Right lobe of liver (tissue), 6 donors: ENCODE measurements at regions not wholly inside any gene's neighbourhood (a gene's known extent, or its start where the extent isn't known, plus 50 kb on each side); places are given as distances from the start of the nearest gene placed in this dataset.

Experiments used
- ATAC-seq, 4 donors: fragments of 200-7000 bp; cut with Tn5 transposase; one replicate each; pipeline ENCODE4 v1.9.1; 2020; ENCODE audit warnings: mild to moderate bottlenecking in 4 of 4, moderate library complexity in 4 of 4
- DNase-seq, 3 donors: peaks; one replicate each; pipeline ENCODE4 v3.0.0-alpha.2; 2020
- H3K27ac ChIP-seq, 3 donors: fragments of 200-600 bp; one replicate each; pipeline ENCODE4 v1.8.0; 2022
- H3K27me3 ChIP-seq, 2 donors: fragments of 200-600 bp; one replicate each; pipeline ENCODE4 v1.8.0; 2022
- H3K36me3 ChIP-seq, 4 donors: fragments of 200-600 bp; sonication (generic) in 1 of 4; one replicate each; pipeline versions ENCODE4 v1.5.1 to v1.8.0; 2017 to 2022; ENCODE audit warnings: control low read depth in 1 of 4
- H3K4me1 ChIP-seq, 4 donors: fragments of 200-600 bp; sonication (generic) in 1 of 4; one replicate each; pipeline versions ENCODE4 v1.5.1 to v1.8.0; 2017 to 2022; ENCODE audit warnings: control low read depth in 1 of 4
- H3K4me3 ChIP-seq, 3 donors: fragments of 200-600 bp; one replicate each; pipeline ENCODE4 v1.8.0; 2022
- H3K9me3 ChIP-seq, 4 donors: fragments of 200-600 bp; sonication (generic) in 1 of 4; one replicate each; pipeline versions ENCODE4 v1.5.1 to v1.8.0; 2017 to 2022; ENCODE audit warnings: control low read depth in 1 of 4
- CTCF ChIP-seq, 4 donors: fragments of 200-600 bp in 3 of 4; fragments of 450-650 bp in 1 of 4; IDR thresholded peaks; one replicate each; pipeline versions ENCODE4 v1.5.1 to v1.8.0; 2016 to 2022; ENCODE audit warnings: antibody characterized with exemption in 4 of 4, mild to moderate bottlenecking in 2 of 4
- POLR2A ChIP-seq: fragments of 450-650 bp; IDR thresholded peaks from one replicate; pipeline ENCODE4 v1.6.1; 2017; ENCODE audit warnings: antibody characterized with exemption, mild to moderate bottlenecking
- WGBS: methylation state at CpG from one replicate; pipeline ENCODE4 v1.1.6; 2018; ENCODE audit warnings: low coverage, low lambda C conversion rate; ENCODE audit not compliant: insufficient coverage; ENCODE audit errors: missing lambda C conversion rate; 5-methylcytosine and 5-hydroxymethylcytosine counted together
- intact Hi-C, 2 donors: fragments of 100-400 bp; cut with DNase I; formaldehyde crosslinking; loops; one replicate each; pipeline versions ENCODE4 v1.11.2 to v1.14.1; 2022
- donor health status: DM: no; HTN: yes; CAD: no.
- donor health status: DM: no; HTN: no; CAD: no.
- donor health status: DM: no; HTN: no; CAD: no.
- donor health status: DM: no; HTN: yes; CAD: no.
- donor health status: DM: no; HTN: yes; CAD: no.

- intact Hi-C loops = no loop called here
- Histone ChIP-seq H3K4me1 (no peaks in the 10 kb centered on the region), H3K4me3 (no peak overlapping the region), H3K9me3 (no peaks in the 10 kb centered on the region), H3K27ac (no peak overlapping the region), H3K27me3 (no peaks in the 10 kb centered on the region), H3K36me3 (no peaks in the 10 kb centered on the region)
- WGBS = 87% methylated on average over 3 of the region's 4 CpGs
- ATAC-seq (no peak), DNase-seq (no peak)
- TF ChIP-seq POLR2A (no peak), CTCF (IDR thresholded peaks at IDR 0.05) (no peak)
Measured at GRCh38 chr9:89724659-89725058, 119.8 kb downstream of the GADD45G start.

GRCh38 chr9:89725271-89725670 lies 120.5 kb downstream of the GADD45G start:
- no CpG with 5 or more reads among the region's 1 CpG for WGBS
- Histone ChIP-seq H3K4me3 (no peak overlapping the region), H3K4me1 (peaks cover 0 to under 1% (median 0%) of the 10 kb centered on the region in 4 donors), H3K9me3 (no peaks in the 10 kb centered on the region), H3K27me3 (no peaks in the 10 kb centered on the region), H3K27ac (no peak overlapping the region), H3K36me3 (no peaks in the 10 kb centered on the region)
- intact Hi-C loops = no loop called here
- ATAC-seq (no peak), DNase-seq (no peak)
- no peak for TF ChIP-seq POLR2A
- TF ChIP-seq CTCF (IDR thresholded peaks at IDR 0.05) = no peak

GRCh38 chr9:89729954-89730530 lies 125.2 kb downstream of the GADD45G start:
- Histone ChIP-seq H3K27ac (peak overlapping the region in 2 of 3 donors; percentile 29 to 30), H3K27me3 (no peaks in the 10 kb centered on the region), H3K36me3 (no peaks in the 10 kb centered on the region), H3K4me1 (peaks cover 7 to 44% (median 19%) of the 10 kb centered on the region in 4 donors), H3K4me3 (no peak overlapping the region), H3K9me3 (no peaks in the 10 kb centered on the region)
- TF ChIP-seq POLR2A (no peak), CTCF (IDR thresholded peaks at IDR 0.05) (no peak)
- no peak for DNase-seq
- WGBS = 61% methylated on average over 5 of the region's 5 CpGs
- ATAC-seq = no peak
- intact Hi-C loops = loop anchor here in 1 of 2 donors (10.0 kb wide), 1 partner anchor 125 kb away; the partner anchor contains the start of gene GADD45G

- TF ChIP-seq POLR2A (no peak), CTCF (IDR thresholded peaks at IDR 0.05) (peak; percentile 35 to 61 (median 55))
- ATAC-seq (peak; percentile 86 to 95 (median 92)), DNase-seq (peak; percentile 92 to 97 (median 97))
- intact Hi-C loops = loop anchor here in 1 of 2 donors (10.0 kb wide), 1 partner anchor 126 kb away; the partner anchor contains the start of gene GADD45G
- Histone ChIP-seq H3K36me3 (no peaks in the 10 kb centered on the region), H3K27me3 (no peaks in the 10 kb centered on the region), H3K4me1 (peaks cover 7 to 46% (median 19%) of the 10 kb centered on the region in 4 donors), H3K27ac (peak overlapping the region in 2 of 3 donors; percentile 29 to 73), H3K9me3 (no peaks in the 10 kb centered on the region), H3K4me3 (no peak overlapping the region)
- 34% methylated on average over 9 of the region's 17 CpGs for WGBS
Measured at GRCh38 chr9:89730715-89731114, 125.9 kb downstream of the GADD45G start.
